ENCODE measurements at regions not wholly inside any gene's neighbourhood (a gene's known extent, or its start where the extent isn't known, plus 50 kb on each side); places are given as distances from the start of the nearest gene placed in this dataset.
A peak's percentile ranks its signal among the peaks of the same experiment; 100 is the strongest.

GRCh38 chr6:41423002-41423401 is 87.6 kb downstream of the NCR2 start:
- DNase-seq (ENCODE audit: low spot score) = no peak
- H3K27ac ChIP-seq = no peak overlapping the region
- CTCF ChIA-PET = interaction anchor here (0.5 to 1.4 kb wide), 4 partner anchors 48 to 169 kb away, joined by 3 to 5 read pairs (median 4); no protein-coding TSS in a partner anchor
- TF ChIP-seq CTCF (conservative IDR thresholded peaks at IDR 0.05; ENCODE audit: low read depth) = no peak
- POLR2A ChIA-PET (ENCODE audit: low non-redundant PET) = no interaction called here

GRCh38 chr6:41424370-41425058 is 89.1 kb downstream of the NCR2 start:
- H3K27ac ChIP-seq = no peak overlapping the region
- CTCF ChIA-PET = interaction anchor here (0.5 to 1.8 kb wide), 20 partner anchors 11 to 851 kb away, joined by 3 to 8 read pairs (median 4); no protein-coding TSS in a partner anchor
- POLR2A ChIA-PET (ENCODE audit: low non-redundant PET) = no interaction called here
- peak; percentile 82 for TF ChIP-seq CTCF (conservative IDR thresholded peaks at IDR 0.05; ENCODE audit: low read depth)
- peak; percentile 73 for DNase-seq (ENCODE audit: low spot score)

GRCh38 chr6:41425511-41425910 is 90.1 kb downstream of the NCR2 start:
- no peak for DNase-seq (ENCODE audit: low spot score)
- H3K27ac ChIP-seq = no peak overlapping the region
- TF ChIP-seq CTCF (conservative IDR thresholded peaks at IDR 0.05; ENCODE audit: low read depth) = no peak
- CTCF ChIA-PET = interaction anchor here (0.6 to 1.8 kb wide), 8 partner anchors 22 to 280 kb away, joined by 3 to 8 read pairs (median 3); no protein-coding TSS in a partner anchor
- POLR2A ChIA-PET (ENCODE audit: low non-redundant PET) = no interaction called here

- DNase-seq (ENCODE audit: low spot score) = no peak
- no peak for TF ChIP-seq CTCF (conservative IDR thresholded peaks at IDR 0.05; ENCODE audit: low read depth)
- CTCF ChIA-PET = interaction anchor here (1.2 kb wide), 1 partner anchor 59 kb away, joined by 4 read pairs; no protein-coding TSS in a partner anchor
- no peak overlapping the region for H3K27ac ChIP-seq
- POLR2A ChIA-PET (ENCODE audit: low non-redundant PET) = no interaction called here
Observed at GRCh38 chr6:41426438-41426851, 91.0 kb downstream of the NCR2 start.

- no peak overlapping the region for H3K27ac ChIP-seq
- no peak for TF ChIP-seq CTCF (conservative IDR thresholded peaks at IDR 0.05; ENCODE audit: low read depth)
- CTCF ChIA-PET = interaction anchor here (1.2 kb wide), 1 partner anchor 59 kb away, joined by 4 read pairs; no protein-coding TSS in a partner anchor
- POLR2A ChIA-PET (ENCODE audit: low non-redundant PET) = no interaction called here
- DNase-seq (ENCODE audit: low spot score) = no peak
Observed at GRCh38 chr6:41426888-41427641, 91.7 kb downstream of the NCR2 start.

- CTCF ChIA-PET = no interaction called here
- POLR2A ChIA-PET (ENCODE audit: low non-redundant PET) = no interaction called here
Observed at GRCh38 chr6:41427642-41428335, 92.4 kb downstream of the NCR2 start.

More at GRCh38 chr6:41427642-41428335, 92.4 kb downstream of the NCR2 start:
- no peak overlapping the region for H3K27ac ChIP-seq
- TF ChIP-seq CTCF (conservative IDR thresholded peaks at IDR 0.05; ENCODE audit: low read depth) = peak; percentile 37; the same call in 1 of the 2 replicates
- peak; percentile 32 for DNase-seq (ENCODE audit: low spot score)
